BLaER1 treated with 17β-estradiol and CSF1 and Interleukin-3, amounts not matched to agents 10 nM and 100 nM (cell line): ENCODE measurements at regions not wholly inside any gene's neighbourhood (a gene's known extent, or its start where the extent isn't known, plus 50 kb on each side); places are given as distances from the start of the nearest gene placed in this dataset.

Source experiments
- H3K27ac ChIP-seq, 11 experiments: shearing (Covaris generic); formaldehyde crosslinking; 2 replicates each; pipeline ENCODE4 v1.8.1; 2022
- H3K27me3 ChIP-seq, 11 experiments: shearing (Covaris generic); formaldehyde crosslinking; 2 replicates each; pipeline ENCODE4 v1.8.1; 2022
- H3K36me3 ChIP-seq, 11 experiments: shearing (Covaris generic); formaldehyde crosslinking; 2 replicates each; pipeline ENCODE4 v1.8.1; 2022
- H3K4me1 ChIP-seq, 10 experiments: shearing (Covaris generic); formaldehyde crosslinking; 2 replicates each; pipeline ENCODE4 v1.8.1; 2022
- H3K4me2 ChIP-seq, 11 experiments: shearing (Covaris generic); formaldehyde crosslinking; 2 replicates each; pipeline ENCODE4 v1.8.1; 2022
- H3K4me3 ChIP-seq, 10 experiments: shearing (Covaris generic); formaldehyde crosslinking; 2 replicates each; pipeline ENCODE4 v1.8.1; 2022
- H3K9ac ChIP-seq, 11 experiments: shearing (Covaris generic); formaldehyde crosslinking; 2 replicates each; pipeline ENCODE4 v1.8.1; 2022
- H3K9me3 ChIP-seq, 11 experiments: shearing (Covaris generic); formaldehyde crosslinking; replicated peaks in 1 of 11; 2 replicates each; pipeline ENCODE4 v1.8.1; 2022
- H4K20me1 ChIP-seq, 11 experiments: shearing (Covaris generic); formaldehyde crosslinking; 2 replicates each; pipeline ENCODE4 v1.8.1; 2022
- Cebpa-rat ChIP-seq, 11 experiments: shearing (Covaris generic); IDR thresholded peaks; 2 replicates each; pipeline ENCODE4 v1.8.1; 2022

- no peak overlapping the region for H3K4me3 ChIP-seq
- H3K27ac ChIP-seq: no peak overlapping the region
- H3K27me3 ChIP-seq: no peaks in the 10 kb centered on the region
- H3K9ac ChIP-seq: no peak overlapping the region
- H3K4me1 ChIP-seq: no peaks in the 10 kb centered on the region
- H3K36me3 ChIP-seq: no peaks in the 10 kb centered on the region
- TF ChIP-seq Cebpa-rat (IDR thresholded peaks at IDR 0.05): no peak
- H4K20me1 ChIP-seq: no peaks in the 10 kb centered on the region
- H3K4me2 ChIP-seq: no peak overlapping the region
- H3K9me3 ChIP-seq: no peaks in the 10 kb centered on the region
These were observed 226.1 kb upstream of the GK2 start for GRCh38 chr4:79634111-79634510.

DNA sequence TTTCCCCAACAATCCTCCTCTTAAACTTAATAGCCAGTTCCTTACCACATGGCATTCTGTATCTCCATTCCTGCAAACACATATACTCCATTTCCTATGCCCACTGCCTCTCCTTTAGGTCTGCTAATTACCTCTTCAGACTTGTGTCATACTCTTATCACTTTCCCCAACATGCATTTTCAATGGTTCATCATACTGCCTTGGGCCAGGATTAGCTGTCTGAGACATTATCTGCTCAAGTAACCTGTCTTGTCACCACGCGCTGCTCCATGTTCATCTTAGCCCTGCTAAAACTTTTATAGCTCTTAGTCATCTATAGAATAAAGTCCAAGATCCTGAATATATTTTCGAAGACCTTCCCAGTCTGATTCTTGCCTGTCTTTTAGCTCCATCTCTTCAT is 224.1 kb upstream of the GK2 start:
- no peak overlapping the region for H3K27ac ChIP-seq
- H3K4me1 ChIP-seq: no peaks in the 10 kb centered on the region

GRCh38 chr4:79626611-79627010 is 218.6 kb upstream of the GK2 start:
- no peaks in the 10 kb centered on the region for H3K36me3 ChIP-seq
- no peak for TF ChIP-seq Cebpa-rat (IDR thresholded peaks at IDR 0.05)
- H3K27me3 ChIP-seq: no peaks in the 10 kb centered on the region
- no peak overlapping the region for H3K27ac ChIP-seq
- H4K20me1 ChIP-seq: no peaks in the 10 kb centered on the region
- H3K9me3 ChIP-seq: no peaks in the 10 kb centered on the region
- no peaks in the 10 kb centered on the region for H3K4me1 ChIP-seq
- H3K4me2 ChIP-seq: no peak overlapping the region
- no peak overlapping the region for H3K4me3 ChIP-seq
- H3K9ac ChIP-seq: no peak overlapping the region

More for the DNA sequence above, 224.1 kb upstream of the GK2 start:
- TF ChIP-seq Cebpa-rat (IDR thresholded peaks at IDR 0.05): no peak
- H3K9me3 ChIP-seq: no peaks in the 10 kb centered on the region
- no peaks in the 10 kb centered on the region for H3K36me3 ChIP-seq
- H3K4me2 ChIP-seq: no peak overlapping the region
- no peak overlapping the region for H3K4me3 ChIP-seq
- no peaks in the 10 kb centered on the region for H4K20me1 ChIP-seq
- H3K27me3 ChIP-seq: no peaks in the 10 kb centered on the region
- no peak overlapping the region for H3K9ac ChIP-seq

DNA sequence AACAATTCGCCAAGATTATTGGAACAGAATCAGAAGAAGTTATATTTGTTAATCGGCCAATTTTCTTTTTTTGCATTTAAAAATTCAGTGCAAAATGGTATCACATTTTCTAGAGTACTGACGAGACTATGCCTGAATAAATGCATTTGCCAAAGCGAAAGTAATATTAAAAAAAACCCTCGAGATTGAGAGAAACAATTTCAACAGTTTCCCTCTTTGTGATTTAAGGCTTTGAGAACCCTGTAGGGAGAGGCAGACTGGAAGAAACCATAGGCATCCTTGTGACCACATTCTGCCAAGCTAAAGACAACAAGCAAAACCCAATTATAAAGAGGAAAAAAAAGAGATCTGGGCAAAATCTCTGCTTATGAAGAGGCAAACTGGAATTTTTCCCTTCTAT is 218.1 kb upstream of the GK2 start:
- Histone ChIP-seq H3K4me3 (no peak overlapping the region), H3K27ac (no peak overlapping the region), H3K9me3 (no peaks in the 10 kb centered on the region), H3K9ac (no peak overlapping the region), H4K20me1 (no peaks in the 10 kb centered on the region), H3K36me3 (no peaks in the 10 kb centered on the region), H3K4me2 (no peak overlapping the region), H3K4me1 (no peaks in the 10 kb centered on the region), H3K27me3 (no peaks in the 10 kb centered on the region)
- TF ChIP-seq Cebpa-rat (IDR thresholded peaks at IDR 0.05): no peak

- Histone ChIP-seq H3K9ac (no peak overlapping the region), H4K20me1 (no peaks in the 10 kb centered on the region), H3K4me2 (no peak overlapping the region), H3K27me3 (no peaks in the 10 kb centered on the region), H3K4me3 (no peak overlapping the region), H3K36me3 (no peaks in the 10 kb centered on the region), H3K27ac (no peak overlapping the region), H3K9me3 (no peaks in the 10 kb centered on the region), H3K4me1 (no peaks in the 10 kb centered on the region)
- TF ChIP-seq Cebpa-rat (IDR thresholded peaks at IDR 0.05): no peak
These were observed 217.3 kb upstream of the GK2 start for GRCh38 chr4:79625361-79625760.

DNA sequence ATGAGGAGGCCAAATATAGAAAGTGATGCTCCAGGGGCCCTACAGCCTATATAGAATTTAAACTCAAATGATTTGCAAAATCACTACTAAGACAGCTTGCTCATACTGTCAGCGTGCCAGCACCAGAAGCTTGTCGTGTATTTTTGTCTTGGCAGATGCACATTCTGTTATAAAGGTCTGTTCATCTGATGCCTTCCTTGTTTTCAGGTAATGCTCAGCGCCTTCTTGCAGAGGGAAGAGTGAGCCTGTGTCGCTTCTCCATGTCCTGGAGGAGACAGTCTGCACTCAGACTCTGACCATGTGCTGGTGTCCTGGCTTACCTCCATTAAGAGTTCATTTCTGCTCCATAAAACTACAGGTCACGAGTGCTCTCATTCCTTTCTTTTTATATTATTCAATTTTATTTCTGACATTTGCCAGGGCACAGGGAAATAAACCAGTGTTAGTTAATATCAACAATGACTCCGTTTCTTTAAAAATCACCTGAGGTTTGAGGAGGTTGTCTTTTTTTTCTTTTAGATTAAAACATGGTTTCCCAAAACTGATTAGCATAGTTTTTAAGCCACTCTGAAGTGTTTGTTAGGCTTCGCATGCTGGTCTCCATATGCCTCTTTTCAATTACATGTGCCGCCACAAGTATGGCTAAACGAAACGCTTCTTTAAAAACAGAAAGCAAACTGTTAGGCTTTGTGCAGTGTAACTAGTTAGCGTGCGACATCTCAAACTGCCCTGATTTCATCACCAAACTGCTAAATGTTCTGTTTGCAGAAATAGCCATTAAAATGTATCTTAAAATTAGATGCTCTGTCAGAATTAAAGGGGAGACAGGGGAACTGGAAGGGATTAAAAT is 215.2 kb upstream of the GK2 start:
- no peaks in the 10 kb centered on the region for H3K4me1 ChIP-seq
- H3K4me2 ChIP-seq: no peak overlapping the region
- TF ChIP-seq Cebpa-rat (IDR thresholded peaks at IDR 0.05): no peak
- H3K9me3 ChIP-seq: no peaks in the 10 kb centered on the region
- H4K20me1 ChIP-seq: no peaks in the 10 kb centered on the region
- no peaks in the 10 kb centered on the region for H3K27me3 ChIP-seq
- no peak overlapping the region for H3K9ac ChIP-seq
- H3K27ac ChIP-seq: no peak overlapping the region
- no peak overlapping the region for H3K4me3 ChIP-seq
- no peaks in the 10 kb centered on the region for H3K36me3 ChIP-seq

DNA sequence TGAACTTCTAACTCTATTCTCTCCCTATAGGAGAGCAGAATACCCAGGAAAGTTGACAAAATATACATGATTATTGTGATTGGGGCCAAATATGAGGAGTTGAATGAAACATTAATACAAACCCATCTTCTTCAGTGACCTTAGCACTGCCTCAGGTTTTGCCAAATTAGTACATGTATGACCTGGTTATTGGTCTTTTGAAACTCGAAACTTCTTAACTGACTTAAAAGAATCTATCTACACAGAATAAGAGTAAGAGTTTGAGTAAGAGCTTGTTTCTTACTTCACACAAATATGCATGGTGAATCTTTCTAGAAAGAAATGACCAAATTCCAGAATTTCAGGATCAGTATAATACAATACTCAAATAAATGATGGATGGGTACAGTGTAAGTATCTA is 213.0 kb upstream of the GK2 start:
- no peak for TF ChIP-seq Cebpa-rat (IDR thresholded peaks at IDR 0.05)
- H3K4me2 ChIP-seq: no peak overlapping the region
- H3K9ac ChIP-seq: no peak overlapping the region
- no peak overlapping the region for H3K27ac ChIP-seq
- H3K27me3 ChIP-seq: no peaks in the 10 kb centered on the region
- H3K36me3 ChIP-seq: no peaks in the 10 kb centered on the region
- H3K4me1 ChIP-seq: no peaks in the 10 kb centered on the region
- no peaks in the 10 kb centered on the region for H3K9me3 ChIP-seq
- H3K4me3 ChIP-seq: no peak overlapping the region
- H4K20me1 ChIP-seq: no peaks in the 10 kb centered on the region

DNA sequence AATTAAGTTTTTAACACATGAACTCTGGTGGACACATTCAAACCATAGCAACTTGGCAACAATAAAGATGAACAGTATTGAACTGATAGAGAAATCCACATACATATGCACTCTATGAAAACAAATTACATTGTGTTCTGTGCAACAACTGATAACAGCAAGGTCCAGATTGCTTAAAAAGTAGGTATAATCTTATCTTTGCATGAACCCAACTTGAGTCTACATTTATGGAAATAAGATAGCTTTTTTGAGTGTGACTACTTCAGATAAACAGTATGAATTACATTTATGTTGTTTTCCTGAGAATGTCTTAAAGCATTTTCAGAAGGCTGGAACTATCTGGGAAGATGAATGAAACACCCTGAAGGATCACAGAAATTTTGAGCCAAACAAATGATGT is 212.6 kb upstream of the GK2 start:
- no peak overlapping the region for H3K9ac ChIP-seq
- no peaks in the 10 kb centered on the region for H3K9me3 ChIP-seq
- H3K36me3 ChIP-seq: no peaks in the 10 kb centered on the region
- H3K4me2 ChIP-seq: no peak overlapping the region
- H3K4me1 ChIP-seq: no peaks in the 10 kb centered on the region
- no peaks in the 10 kb centered on the region for H3K27me3 ChIP-seq
- TF ChIP-seq Cebpa-rat (IDR thresholded peaks at IDR 0.05): no peak
- no peak overlapping the region for H3K27ac ChIP-seq
- no peak overlapping the region for H3K4me3 ChIP-seq
- H4K20me1 ChIP-seq: no peaks in the 10 kb centered on the region

DNA sequence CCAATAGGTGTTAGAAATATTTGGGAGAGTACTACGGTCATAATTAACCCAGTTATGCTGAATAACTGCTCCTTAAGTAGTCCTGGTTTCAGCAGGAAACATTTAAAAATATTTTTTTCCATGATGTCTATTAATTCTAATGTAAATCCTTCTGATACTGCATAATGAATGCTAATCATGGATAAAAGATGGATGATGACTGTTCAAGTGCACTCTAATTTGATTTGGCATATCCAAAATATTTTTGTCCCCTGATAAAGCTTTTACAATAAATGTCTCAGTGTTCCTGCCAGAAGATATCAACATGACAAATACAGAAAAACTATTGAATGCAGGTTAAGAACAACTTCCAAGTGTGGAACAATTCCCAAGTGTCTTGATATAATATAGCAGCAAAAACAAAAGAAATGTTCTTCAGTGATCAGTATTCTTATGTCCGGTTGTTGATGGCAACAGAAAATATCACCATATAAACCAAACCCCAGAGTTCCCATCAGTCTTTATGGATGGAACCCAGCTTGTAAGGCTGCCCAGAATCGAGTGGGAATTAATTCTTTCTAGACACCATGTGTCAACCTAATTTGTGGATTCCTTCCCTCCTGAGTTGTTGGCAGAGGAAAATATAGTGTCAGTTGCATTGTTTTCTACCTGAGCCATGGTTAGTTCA is 205.4 kb upstream of the GK2 start:
- no peaks in the 10 kb centered on the region for H3K36me3 ChIP-seq
- TF ChIP-seq Cebpa-rat (IDR thresholded peaks at IDR 0.05): no peak
- H3K9me3 ChIP-seq: no peaks in the 10 kb centered on the region
- H3K4me2 ChIP-seq: no peak overlapping the region
- H3K4me3 ChIP-seq: no peak overlapping the region
- H3K4me1 ChIP-seq: no peaks in the 10 kb centered on the region
- H3K9ac ChIP-seq: no peak overlapping the region
- H3K27ac ChIP-seq: no peak overlapping the region
- no peaks in the 10 kb centered on the region for H4K20me1 ChIP-seq
- H3K27me3 ChIP-seq: no peaks in the 10 kb centered on the region

- no peaks in the 10 kb centered on the region for H3K4me1 ChIP-seq
- H3K27me3 ChIP-seq: no peaks in the 10 kb centered on the region
- no peak overlapping the region for H3K4me3 ChIP-seq
- no peak overlapping the region for H3K27ac ChIP-seq
- no peaks in the 10 kb centered on the region for H3K36me3 ChIP-seq
- no peaks in the 10 kb centered on the region for H3K9me3 ChIP-seq
- no peak for TF ChIP-seq Cebpa-rat (IDR thresholded peaks at IDR 0.05)
- H3K9ac ChIP-seq: no peak overlapping the region
- H3K4me2 ChIP-seq: no peak overlapping the region
- H4K20me1 ChIP-seq: no peaks in the 10 kb centered on the region
These were observed 203.0 kb upstream of the GK2 start for GRCh38 chr4:79611026-79611425.
